NAMALWA (cell line): ENCODE measurements at regions not wholly inside any gene's neighbourhood (a gene's known extent, or its start where the extent isn't known, plus 50 kb on each side); places are given as distances from the start of the nearest gene placed in this dataset.
A peak's percentile ranks its signal among the peaks of the same experiment; 100 is the strongest.
"Not testable (repeated sequence)": the region's sequence is repeated elsewhere in the genome, so short reads cannot be mapped to it uniquely, and the experiment has no call there.

Experiments
- DNase-seq: peaks from one replicate; pipeline ENCODE4 v3.0.0-alpha.2; 2015; ENCODE audit warnings: low spot score

- DNase-seq: no peak
These were observed 246.9 kb upstream of the ZFP64 start for GRCh38 chr20:52438326-52438963.

- DNase-seq: no peak
These were observed 242.9 kb upstream of the ZFP64 start for GRCh38 chr20:52434453-52434852.

GRCh38 chr20:52434041-52434425 is 242.5 kb upstream of the ZFP64 start:
- no peak for DNase-seq

GRCh38 chr20:52433326-52434040 is 241.9 kb upstream of the ZFP64 start:
- no peak for DNase-seq

GRCh38 chr20:52432740-52433139 is 241.2 kb upstream of the ZFP64 start:
- no peak for DNase-seq

- no peak for DNase-seq
These were observed 237.4 kb upstream of the ZFP64 start for GRCh38 chr20:52429029-52429428.

GRCh38 chr20:52427960-52428359 is 236.4 kb upstream of the ZFP64 start:
- DNase-seq: no peak

- DNase-seq: no peak
These were observed 235.3 kb upstream of the ZFP64 start for GRCh38 chr20:52426856-52427255.

GRCh38 chr20:52425701-52426100 is 234.1 kb upstream of the ZFP64 start:
- no peak for DNase-seq

- DNase-seq: no peak
These were observed 233.7 kb upstream of the ZFP64 start for GRCh38 chr20:52425253-52425652.

- DNase-seq: not testable (repeated sequence)
These were observed 232.9 kb upstream of the ZFP64 start for GRCh38 chr20:52424357-52424942.

GRCh38 chr20:52423536-52424140 is 232.1 kb upstream of the ZFP64 start:
- DNase-seq: not testable (repeated sequence)

- DNase-seq: peak; percentile 11
These were observed 231.2 kb upstream of the ZFP64 start for GRCh38 chr20:52422574-52423336.

- no peak for DNase-seq
These were observed 229.2 kb upstream of the ZFP64 start for GRCh38 chr20:52420805-52421204.

GRCh38 chr20:52419205-52419604 is 227.6 kb upstream of the ZFP64 start:
- no peak for DNase-seq

GRCh38 chr20:52416953-52417352 is 225.4 kb upstream of the ZFP64 start:
- DNase-seq: no peak

- DNase-seq: no peak
These were observed 220.0 kb upstream of the ZFP64 start for GRCh38 chr20:52411611-52412010.

GRCh38 chr20:52410731-52411234 is 219.2 kb upstream of the ZFP64 start:
- DNase-seq: no peak

- DNase-seq: no peak
These were observed 218.6 kb upstream of the ZFP64 start for GRCh38 chr20:52410182-52410647.

GRCh38 chr20:52405986-52406385 is 214.4 kb upstream of the ZFP64 start:
- no peak for DNase-seq

GRCh38 chr20:52405417-52405816 is 213.8 kb upstream of the ZFP64 start:
- DNase-seq: no peak

- no peak for DNase-seq
These were observed 213.1 kb upstream of the ZFP64 start for GRCh38 chr20:52404671-52405070.
